Mesothelial cell of epicardium (in vitro differentiated cells): ENCODE measurements at regions not wholly inside any gene's neighbourhood (a gene's known extent, or its start where the extent isn't known, plus 50 kb on each side); places are given as distances from the start of the nearest gene placed in this dataset.
"Not testable (repeated sequence)": the region's sequence is repeated elsewhere in the genome, so short reads cannot be mapped to it uniquely, and the experiment has no call there.

Source experiments
- DNase-seq, 2 experiments: peaks; one replicate each; pipeline ENCODE4 v3.0.0; 2021; ENCODE audit warnings: low spot score in 2 of 2; ENCODE audit not compliant: unreplicated experiment in 2 of 2
- H3K27ac Mint-ChIP-seq: 2 replicates; pipeline ENCODE4 v1.8.0; 2021; ENCODE audit warnings: mixed read lengths
- H3K27me3 Mint-ChIP-seq: 2 replicates; pipeline ENCODE4 v1.8.0; 2021; ENCODE audit warnings: low read depth, mixed read lengths
- H3K36me3 Mint-ChIP-seq: 2 replicates; pipeline ENCODE4 v1.8.0; 2021; ENCODE audit warnings: mixed read lengths
- H3K4me1 Mint-ChIP-seq: 2 replicates; pipeline ENCODE4 v1.8.0; 2021; ENCODE audit warnings: mixed read lengths
- H3K4me3 Mint-ChIP-seq: 2 replicates; pipeline ENCODE4 v1.8.0; 2021; ENCODE audit warnings: mild to moderate bottlenecking, moderate library complexity, mixed read lengths
- H3K9me3 Mint-ChIP-seq: 2 replicates; pipeline ENCODE4 v1.8.0; 2021; ENCODE audit warnings: mixed read lengths
- TF ChIP-seq, protein P1 (sequence below): fragments of 200-600 bp; sonication (generic); IDR thresholded peaks from one replicate; pipeline ENCODE4 v1.5.0; 2021; ENCODE audit warnings: antibody characterized with exemption; ENCODE audit not compliant: unreplicated experiment

GRCh38 chr6:121694389-121694788 lies 258.9 kb downstream of the GJA1 start:
- H3K9me3 Mint-ChIP-seq, result no peaks in the 10 kb centered on the region
- no peaks in the 10 kb centered on the region for H3K36me3 Mint-ChIP-seq
- DNase-seq, result no peak
- peaks cover 34% of the 10 kb centered on the region for H3K4me1 Mint-ChIP-seq
- TF ChIP-seq, protein P1, sequence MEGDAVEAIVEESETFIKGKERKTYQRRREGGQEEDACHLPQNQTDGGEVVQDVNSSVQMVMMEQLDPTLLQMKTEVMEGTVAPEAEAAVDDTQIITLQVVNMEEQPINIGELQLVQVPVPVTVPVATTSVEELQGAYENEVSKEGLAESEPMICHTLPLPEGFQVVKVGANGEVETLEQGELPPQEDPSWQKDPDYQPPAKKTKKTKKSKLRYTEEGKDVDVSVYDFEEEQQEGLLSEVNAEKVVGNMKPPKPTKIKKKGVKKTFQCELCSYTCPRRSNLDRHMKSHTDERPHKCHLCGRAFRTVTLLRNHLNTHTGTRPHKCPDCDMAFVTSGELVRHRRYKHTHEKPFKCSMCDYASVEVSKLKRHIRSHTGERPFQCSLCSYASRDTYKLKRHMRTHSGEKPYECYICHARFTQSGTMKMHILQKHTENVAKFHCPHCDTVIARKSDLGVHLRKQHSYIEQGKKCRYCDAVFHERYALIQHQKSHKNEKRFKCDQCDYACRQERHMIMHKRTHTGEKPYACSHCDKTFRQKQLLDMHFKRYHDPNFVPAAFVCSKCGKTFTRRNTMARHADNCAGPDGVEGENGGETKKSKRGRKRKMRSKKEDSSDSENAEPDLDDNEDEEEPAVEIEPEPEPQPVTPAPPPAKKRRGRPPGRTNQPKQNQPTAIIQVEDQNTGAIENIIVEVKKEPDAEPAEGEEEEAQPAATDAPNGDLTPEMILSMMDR, result no peak
- H3K4me3 Mint-ChIP-seq, result no peak overlapping the region
- no peaks in the 10 kb centered on the region for H3K27me3 Mint-ChIP-seq
- peak overlapping the region; percentile 18 for H3K27ac Mint-ChIP-seq

GRCh38 chr6:121694801-121695251 lies 259.4 kb downstream of the GJA1 start:
- no peak overlapping the region for H3K27ac Mint-ChIP-seq
- DNase-seq, result no peak
- H3K36me3 Mint-ChIP-seq, result no peaks in the 10 kb centered on the region
- TF ChIP-seq, protein P1, result no peak
- no peaks in the 10 kb centered on the region for H3K9me3 Mint-ChIP-seq
- H3K27me3 Mint-ChIP-seq, result no peaks in the 10 kb centered on the region
- peaks cover 33% of the 10 kb centered on the region for H3K4me1 Mint-ChIP-seq
- H3K4me3 Mint-ChIP-seq, result no peak overlapping the region

DNA sequence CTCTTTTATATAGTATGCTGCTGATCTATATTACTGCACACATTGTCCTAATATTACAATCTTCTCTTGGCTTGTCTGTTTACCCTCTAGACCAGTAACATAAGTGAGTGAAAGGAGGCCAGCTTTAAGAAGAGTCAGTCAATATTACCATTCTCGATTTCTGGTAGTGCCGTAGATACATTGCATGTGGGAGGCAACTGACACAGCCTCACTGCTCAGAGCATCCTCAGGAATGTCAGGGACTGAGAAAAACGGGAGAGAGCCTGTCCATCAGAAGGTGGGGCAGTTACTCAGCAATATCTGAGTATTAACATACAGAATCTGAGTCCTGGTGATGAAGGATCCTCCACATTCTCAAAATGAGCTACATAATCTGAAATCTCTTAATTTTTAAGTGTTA lies 259.9 kb downstream of the GJA1 start:
- Mint-ChIP-seq H3K9me3 (peaks cover under 1% of the 10 kb centered on the region), H3K36me3 (no peaks in the 10 kb centered on the region), H3K27me3 (no peaks in the 10 kb centered on the region), H3K27ac (no peak overlapping the region), H3K4me1 (peaks cover 28% of the 10 kb centered on the region), H3K4me3 (no peak overlapping the region)
- TF ChIP-seq, protein P1, result no peak
- DNase-seq, result no peak

DNA sequence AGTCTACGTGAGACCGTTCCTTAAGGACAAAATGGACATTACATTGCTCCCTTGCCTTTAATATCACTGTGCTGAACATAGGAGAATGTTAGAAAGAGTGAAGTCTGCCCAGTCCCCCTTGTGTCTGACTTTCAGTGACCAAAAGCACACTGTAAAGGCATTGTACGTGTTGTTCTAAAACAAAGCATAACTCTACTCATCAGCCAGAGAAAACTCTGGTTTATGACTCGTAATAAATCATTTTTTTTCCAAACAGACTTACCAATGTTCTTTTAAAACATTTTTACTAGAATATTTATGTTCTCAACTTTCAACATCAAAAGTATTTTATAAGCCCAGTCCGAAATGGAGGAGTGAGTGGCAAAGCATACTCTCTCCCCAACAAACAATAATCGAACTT lies 262.5 kb downstream of the GJA1 start:
- Mint-ChIP-seq H3K27ac (no peak overlapping the region), H3K4me3 (no peak overlapping the region), H3K9me3 (peaks cover 10% of the 10 kb centered on the region), H3K36me3 (no peaks in the 10 kb centered on the region), H3K4me1 (peaks cover 11% of the 10 kb centered on the region), H3K27me3 (no peaks in the 10 kb centered on the region)
- TF ChIP-seq, protein P1, result no peak
- no peak for DNase-seq

GRCh38 chr6:121698617-121699016 lies 263.2 kb downstream of the GJA1 start:
- TF ChIP-seq, protein P1, result no peak
- H3K4me1 Mint-ChIP-seq, result peaks cover 11% of the 10 kb centered on the region
- no peaks in the 10 kb centered on the region for H3K27me3 Mint-ChIP-seq
- H3K27ac Mint-ChIP-seq, result no peak overlapping the region
- H3K36me3 Mint-ChIP-seq, result peaks cover under 1% of the 10 kb centered on the region
- H3K4me3 Mint-ChIP-seq, result no peak overlapping the region
- DNase-seq, result no peak
- peaks cover 11% of the 10 kb centered on the region for H3K9me3 Mint-ChIP-seq

DNA sequence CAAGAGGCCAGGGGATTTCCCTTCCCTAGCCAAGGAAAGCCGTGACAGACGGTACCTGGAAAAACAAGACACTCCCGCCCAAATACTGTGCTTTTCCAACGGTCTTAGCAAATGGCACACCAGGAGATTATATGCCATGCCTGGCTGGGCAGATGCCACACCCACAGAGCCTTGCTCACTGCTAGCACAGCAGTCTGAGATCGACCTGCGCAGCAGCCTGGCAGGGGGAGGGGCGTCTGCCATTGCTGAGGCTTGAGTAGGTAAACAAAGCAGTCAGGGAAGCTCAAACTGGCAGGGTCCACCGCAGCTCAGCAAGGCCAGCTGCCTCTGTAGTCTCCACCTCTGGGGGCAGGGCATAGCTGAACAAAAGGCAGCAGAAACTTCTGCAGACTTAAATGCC lies 267.7 kb downstream of the GJA1 start:
- H3K9me3 Mint-ChIP-seq, result peaks cover 28% of the 10 kb centered on the region
- not testable (repeated sequence) for H3K27me3 Mint-ChIP-seq, H3K27ac Mint-ChIP-seq, H3K4me3 Mint-ChIP-seq, H3K4me1 Mint-ChIP-seq, H3K36me3 Mint-ChIP-seq, DNase-seq
